ENCODE measurements at regions not wholly inside any gene's neighbourhood (a gene's known extent, or its start where the extent isn't known, plus 50 kb on each side); places are given as distances from the start of the nearest gene placed in this dataset.

- Histone ChIP-seq H2AFZ (ENCODE audit: low read depth, low read length) (no peak overlapping the region), H3K27ac (ENCODE audit: low read length) (no peak overlapping the region), H3K9me3 (ENCODE audit: low read length) (no peaks in the 10 kb centered on the region), H4K20me1 (ENCODE audit: insufficient read depth) (no peaks in the 10 kb centered on the region), H3K4me3 (ENCODE audit: low read length) (no peak overlapping the region), H3K36me3 (ENCODE audit: insufficient read depth, low read length) (no peaks in the 10 kb centered on the region), H3F3A (ENCODE audit: insufficient read depth, low read length, poor library complexity, severe bottlenecking) (no peaks in the 10 kb centered on the region), H3K79me2 (replicated peaks; ENCODE audit: insufficient read depth, low read length) (no peaks in the 10 kb centered on the region), H3K4me2 (ENCODE audit: low read length) (no peak overlapping the region), H3K27me3 (ENCODE audit: insufficient read depth, low read depth, low read length) (no peaks in the 10 kb centered on the region), H3K9me2 (ENCODE audit: insufficient read depth, low read length) (no peaks in the 10 kb centered on the region), H3K9ac (ENCODE audit: low read length) (no peak overlapping the region)
- TF ChIP-seq EP300 (conservative IDR thresholded peaks at IDR 0.05; ENCODE audit: poor library complexity, severe bottlenecking) (no peak), SMC3 (conservative IDR thresholded peaks at IDR 0.05; ENCODE audit: poor library complexity) (no peak), TAF1 (IDR thresholded peaks at IDR 0.05; ENCODE audit: low read depth) (no peak), MXI1 (conservative IDR thresholded peaks at IDR 0.05; ENCODE audit: poor library complexity, severe bottlenecking) (no peak), CTCF (IDR thresholded peaks at IDR 0.05; ENCODE audit: poor library complexity, severe bottlenecking) (no peak), REST (IDR thresholded peaks at IDR 0.05; ENCODE audit: borderline replicate concordance) (no peak), EZH2 (IDR thresholded peaks at IDR 0.05; ENCODE audit: borderline replicate concordance, insufficient read depth, low read length, poor library complexity, severe bottlenecking) (no peak), RAD21 (conservative IDR thresholded peaks at IDR 0.05) (no peak), POLR2AphosphoS5 (IDR thresholded peaks at IDR 0.05) (no peak)
These were observed 171.5 kb upstream of the NREP start for GRCh38 chr5:111928511-111928910.

GRCh38 chr5:111927191-111927590 lies 170.2 kb upstream of the NREP start:
- no peak for TF ChIP-seq SMC3 (conservative IDR thresholded peaks at IDR 0.05; ENCODE audit: poor library complexity)
- no peak for TF ChIP-seq CTCF (IDR thresholded peaks at IDR 0.05; ENCODE audit: poor library complexity, severe bottlenecking)
- TF ChIP-seq REST (IDR thresholded peaks at IDR 0.05; ENCODE audit: borderline replicate concordance): no peak
- no peak for TF ChIP-seq MXI1 (conservative IDR thresholded peaks at IDR 0.05; ENCODE audit: poor library complexity, severe bottlenecking)
- TF ChIP-seq RAD21 (conservative IDR thresholded peaks at IDR 0.05): no peak
- no peak for TF ChIP-seq TAF1 (IDR thresholded peaks at IDR 0.05; ENCODE audit: low read depth)
- no peak for TF ChIP-seq POLR2AphosphoS5 (IDR thresholded peaks at IDR 0.05)
- TF ChIP-seq EP300 (conservative IDR thresholded peaks at IDR 0.05; ENCODE audit: poor library complexity, severe bottlenecking): no peak
- no peak for TF ChIP-seq EZH2 (IDR thresholded peaks at IDR 0.05; ENCODE audit: borderline replicate concordance, insufficient read depth, low read length, poor library complexity, severe bottlenecking)
- H3K27me3 ChIP-seq (ENCODE audit: insufficient read depth, low read depth, low read length): no peaks in the 10 kb centered on the region
- H3F3A ChIP-seq (ENCODE audit: insufficient read depth, low read length, poor library complexity, severe bottlenecking): no peaks in the 10 kb centered on the region
- no peaks in the 10 kb centered on the region for H4K20me1 ChIP-seq (ENCODE audit: insufficient read depth)
- no peak overlapping the region for H3K4me2 ChIP-seq (ENCODE audit: low read length)
- H3K9me3 ChIP-seq (ENCODE audit: low read length): no peaks in the 10 kb centered on the region
- no peaks in the 10 kb centered on the region for H3K9me2 ChIP-seq (ENCODE audit: insufficient read depth, low read length)
- no peak overlapping the region for H3K27ac ChIP-seq (ENCODE audit: low read length)
- H2AFZ ChIP-seq (ENCODE audit: low read depth, low read length): no peak overlapping the region
- H3K36me3 ChIP-seq (ENCODE audit: insufficient read depth, low read length): no peaks in the 10 kb centered on the region
- no peaks in the 10 kb centered on the region for H3K79me2 ChIP-seq (replicated peaks; ENCODE audit: insufficient read depth, low read length)
- no peak overlapping the region for H3K4me3 ChIP-seq (ENCODE audit: low read length)
- H3K9ac ChIP-seq (ENCODE audit: low read length): no peak overlapping the region

Measured in neural cell (in vitro differentiated cells).